HFF-Myc (cell line): ENCODE measurements at regions not wholly inside any gene's neighbourhood (a gene's known extent, or its start where the extent isn't known, plus 50 kb on each side); places are given as distances from the start of the nearest gene placed in this dataset.

Experiments used
- DNase-seq: peaks from one replicate; pipeline ENCODE4 v3.0.0-alpha.2; 2011; ENCODE audit warnings: low read depth; ENCODE audit errors: extremely low read depth
- H3K4me3 ChIP-seq: replicated peaks from 2 replicates; pipeline ENCODE4 v1.5.1; 2011; ENCODE audit warnings: low read depth, mild to moderate bottlenecking, control low read depth, low read length
- TF ChIP-seq, protein P1 (sequence below): IDR thresholded peaks from 2 replicates; pipeline ENCODE4 v1.5.1; 2012; ENCODE audit warnings: mild to moderate bottlenecking, low read depth, low read length, control low read depth; ENCODE audit errors: missing control alignments

GRCh38 chr5:155459889-155460500, 446.4 kb downstream of the KIF4B start:
- TF ChIP-seq, protein P1, sequence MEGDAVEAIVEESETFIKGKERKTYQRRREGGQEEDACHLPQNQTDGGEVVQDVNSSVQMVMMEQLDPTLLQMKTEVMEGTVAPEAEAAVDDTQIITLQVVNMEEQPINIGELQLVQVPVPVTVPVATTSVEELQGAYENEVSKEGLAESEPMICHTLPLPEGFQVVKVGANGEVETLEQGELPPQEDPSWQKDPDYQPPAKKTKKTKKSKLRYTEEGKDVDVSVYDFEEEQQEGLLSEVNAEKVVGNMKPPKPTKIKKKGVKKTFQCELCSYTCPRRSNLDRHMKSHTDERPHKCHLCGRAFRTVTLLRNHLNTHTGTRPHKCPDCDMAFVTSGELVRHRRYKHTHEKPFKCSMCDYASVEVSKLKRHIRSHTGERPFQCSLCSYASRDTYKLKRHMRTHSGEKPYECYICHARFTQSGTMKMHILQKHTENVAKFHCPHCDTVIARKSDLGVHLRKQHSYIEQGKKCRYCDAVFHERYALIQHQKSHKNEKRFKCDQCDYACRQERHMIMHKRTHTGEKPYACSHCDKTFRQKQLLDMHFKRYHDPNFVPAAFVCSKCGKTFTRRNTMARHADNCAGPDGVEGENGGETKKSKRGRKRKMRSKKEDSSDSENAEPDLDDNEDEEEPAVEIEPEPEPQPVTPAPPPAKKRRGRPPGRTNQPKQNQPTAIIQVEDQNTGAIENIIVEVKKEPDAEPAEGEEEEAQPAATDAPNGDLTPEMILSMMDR: no peak
- no peak overlapping the region for H3K4me3 ChIP-seq
- no peak for DNase-seq

DNA sequence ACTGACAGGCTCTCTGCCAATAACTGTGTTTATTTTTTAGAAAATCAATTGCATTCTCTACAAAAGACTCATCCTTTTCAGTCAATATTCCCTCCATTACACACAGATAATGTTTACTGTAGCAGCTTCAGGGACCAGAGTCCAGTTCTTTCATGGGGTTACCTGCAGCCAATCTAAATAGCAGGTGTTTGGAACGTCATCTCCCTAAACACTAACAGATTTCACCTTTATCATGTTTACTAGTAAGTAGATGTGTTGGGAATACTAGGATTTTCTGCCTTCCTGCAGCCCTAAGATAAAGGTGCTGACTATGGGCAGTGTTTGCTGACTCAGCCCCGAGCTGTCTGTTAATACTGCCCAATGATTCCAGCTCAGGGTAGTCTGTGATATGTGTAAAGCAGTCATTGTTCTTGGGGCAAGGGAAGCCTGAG, 447.0 kb downstream of the KIF4B start:
- TF ChIP-seq, protein P1: no peak
- H3K4me3 ChIP-seq: no peak overlapping the region
- DNase-seq: no peak

DNA sequence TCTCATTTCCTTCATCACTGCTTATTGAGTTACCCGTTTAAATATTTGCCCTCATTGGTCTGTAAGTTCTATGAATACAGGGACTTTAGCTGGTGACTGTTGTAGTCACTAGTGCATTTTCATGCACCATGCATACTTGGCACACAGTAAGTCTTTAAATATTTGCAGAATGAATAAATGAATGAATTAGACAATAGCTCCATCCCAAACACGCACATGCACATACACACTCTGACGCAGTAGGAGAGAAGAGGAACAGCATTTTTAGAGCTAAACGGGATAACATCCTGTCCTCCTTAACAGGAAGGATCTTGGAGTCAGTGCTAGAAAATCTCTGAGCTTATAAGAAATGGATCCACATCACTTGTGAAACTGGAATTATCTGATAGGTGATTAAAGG, 447.7 kb downstream of the KIF4B start:
- DNase-seq: no peak
- TF ChIP-seq, protein P1: no peak
- no peak overlapping the region for H3K4me3 ChIP-seq

DNA sequence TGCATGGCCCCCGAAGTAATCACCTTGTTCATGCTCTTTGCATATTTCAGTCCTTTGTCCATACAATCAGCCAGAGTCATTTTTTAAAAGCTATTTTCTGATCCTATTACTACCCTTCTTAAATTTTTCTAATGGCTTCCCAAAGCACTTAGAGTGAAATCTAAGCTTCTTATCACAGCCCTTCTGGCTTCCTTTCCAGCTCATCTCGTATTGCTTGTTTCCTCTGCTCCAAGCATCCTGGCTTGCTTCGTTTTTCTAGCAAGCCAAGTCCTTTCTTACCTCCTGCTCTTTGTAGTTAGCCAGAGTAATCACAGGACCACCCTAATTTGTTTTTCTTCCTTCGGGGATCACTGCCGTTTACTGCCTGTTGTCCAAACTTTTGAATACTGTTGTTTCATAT, 453.3 kb downstream of the KIF4B start:
- no peak overlapping the region for H3K4me3 ChIP-seq
- DNase-seq: no peak
- TF ChIP-seq, protein P1: no peak

DNA sequence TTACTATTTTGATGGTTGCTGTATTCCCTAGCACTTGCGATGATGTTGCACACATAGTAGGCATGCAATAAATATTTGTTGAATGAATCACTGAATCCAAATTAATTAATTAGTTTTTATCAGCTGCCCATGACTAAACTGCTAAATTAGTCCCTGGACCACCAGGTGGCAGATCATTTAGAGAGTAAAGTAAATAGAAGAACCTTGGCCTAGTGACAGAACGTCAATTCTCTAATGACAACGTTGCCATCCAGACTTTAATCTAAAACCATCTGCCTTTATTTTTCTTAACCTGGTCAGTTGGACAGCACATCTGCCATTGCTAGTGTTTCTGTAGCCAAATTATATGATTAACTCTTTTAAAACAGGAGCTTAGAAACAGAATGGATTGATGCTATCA, 457.5 kb downstream of the KIF4B start:
- no peak overlapping the region for H3K4me3 ChIP-seq
- DNase-seq: no peak
- TF ChIP-seq, protein P1: no peak

GRCh38 chr5:155472780-155473179, 459.2 kb downstream of the KIF4B start:
- no peak for DNase-seq
- TF ChIP-seq, protein P1: no peak

GRCh38 chr5:155475318-155475717, 461.8 kb downstream of the KIF4B start:
- TF ChIP-seq, protein P1: no peak
- no peak overlapping the region for H3K4me3 ChIP-seq
- DNase-seq: no peak

More at GRCh38 chr5:155472780-155473179, 459.2 kb downstream of the KIF4B start:
- H3K4me3 ChIP-seq: no peak overlapping the region
